GM19468 (cell line): ENCODE measurements at regions not wholly inside any gene's neighbourhood (a gene's known extent, or its start where the extent isn't known, plus 50 kb on each side); places are given as distances from the start of the nearest gene placed in this dataset.
"Not testable (repeated sequence)": the region's sequence is repeated elsewhere in the genome, so short reads cannot be mapped to it uniquely, and the experiment has no call there.

ENCODE experiments used
- ATAC-seq: cut with Tn5 transposase; IDR thresholded peaks from one replicate; pipeline ENCODE4 v1.9.1; 2021; ENCODE audit warnings: mild to moderate bottlenecking, moderate library complexity, moderate number of reproducible peaks; ENCODE audit not compliant: unreplicated experiment; ENCODE audit errors: extremely low read depth

GRCh38 chr9:33734941-33735835 is 60.2 kb upstream of the PRSS3 start:
- not testable (repeated sequence) for ATAC-seq

GRCh38 chr9:33737811-33738606 is 57.4 kb upstream of the PRSS3 start:
- no peak for ATAC-seq

- ATAC-seq, result no peak
Observed at GRCh38 chr9:33739398-33739797, 56.0 kb upstream of the PRSS3 start.

- no peak for ATAC-seq
Observed at GRCh38 chr9:33740075-33740474, 55.3 kb upstream of the PRSS3 start.

- ATAC-seq, result not testable (repeated sequence)
Observed at GRCh38 chr9:33740958-33741357, 54.4 kb upstream of the PRSS3 start.

- no peak for ATAC-seq
Observed at GRCh38 chr9:33742051-33742450, 53.3 kb upstream of the PRSS3 start.

- no peak for ATAC-seq
Observed at GRCh38 chr9:33742519-33742918, 52.8 kb upstream of the PRSS3 start.
